ENCODE measurements at regions not wholly inside any gene's neighbourhood (a gene's known extent, or its start where the extent isn't known, plus 50 kb on each side); places are given as distances from the start of the nearest gene placed in this dataset.
A peak's percentile ranks its signal among the peaks of the same experiment; 100 is the strongest.

GRCh38 chr9:3732077-3733038 lies 206.6 kb upstream of the RFX3 start:
- DNase-seq, result peak; percentile 54 to 83

- no peak for DNase-seq
Observed at GRCh38 chr9:3730511-3730922, 204.7 kb upstream of the RFX3 start.

GRCh38 chr9:3721096-3721495 lies 195.3 kb upstream of the RFX3 start:
- no peak for DNase-seq

- no peak for DNase-seq
Observed at GRCh38 chr9:3719286-3719685, 193.5 kb upstream of the RFX3 start.

GRCh38 chr9:3716415-3716814 lies 190.6 kb upstream of the RFX3 start:
- no peak for DNase-seq

- no peak for DNase-seq
Observed at GRCh38 chr9:3708751-3709150, 182.9 kb upstream of the RFX3 start.

- DNase-seq, result no peak
Observed at GRCh38 chr9:3704890-3705289, 179.1 kb upstream of the RFX3 start.

GRCh38 chr9:3700772-3701171 lies 175.0 kb upstream of the RFX3 start:
- no peak for DNase-seq

GRCh38 chr9:3699883-3700282 lies 174.1 kb upstream of the RFX3 start:
- no peak for DNase-seq

- no peak for DNase-seq
Observed at GRCh38 chr9:3698531-3698930, 172.7 kb upstream of the RFX3 start.

- DNase-seq, result peak in 1 of 2 experiments; percentile 2
Observed at GRCh38 chr9:3698076-3698475, 172.3 kb upstream of the RFX3 start.

GRCh38 chr9:3696368-3696767 lies 170.6 kb upstream of the RFX3 start:
- no peak for DNase-seq

GRCh38 chr9:3692606-3693005 lies 166.8 kb upstream of the RFX3 start:
- DNase-seq, result no peak

GRCh38 chr9:3689555-3689954 lies 163.8 kb upstream of the RFX3 start:
- no peak for DNase-seq

- no peak for DNase-seq
Observed at GRCh38 chr9:3687145-3687544, 161.3 kb upstream of the RFX3 start.

- DNase-seq, result no peak
Observed at GRCh38 chr9:3682186-3682585, 156.4 kb upstream of the RFX3 start.

GRCh38 chr9:3677541-3677940 lies 151.7 kb upstream of the RFX3 start:
- DNase-seq, result no peak

GRCh38 chr9:3676766-3677165 lies 151.0 kb upstream of the RFX3 start:
- no peak for DNase-seq

- DNase-seq, result no peak
Observed at GRCh38 chr9:3675946-3676345, 150.1 kb upstream of the RFX3 start.

GRCh38 chr9:3674561-3674960 lies 148.8 kb upstream of the RFX3 start:
- DNase-seq, result no peak

- DNase-seq, result no peak
Observed at GRCh38 chr9:3672399-3672798, 146.6 kb upstream of the RFX3 start.

GRCh38 chr9:3664044-3664443 lies 138.2 kb upstream of the RFX3 start:
- no peak for DNase-seq

- DNase-seq, result no peak
Observed at GRCh38 chr9:3662671-3663070, 136.9 kb upstream of the RFX3 start.

GRCh38 chr9:3660936-3661335 lies 135.1 kb upstream of the RFX3 start:
- no peak for DNase-seq

- DNase-seq, result no peak
Observed at GRCh38 chr9:3659647-3660046, 133.8 kb upstream of the RFX3 start.
